IPS-NIHi7 (cell line): ENCODE measurements at regions not wholly inside any gene's neighbourhood (a gene's known extent, or its start where the extent isn't known, plus 50 kb on each side); places are given as distances from the start of the nearest gene placed in this dataset.

Experiments
- DNase-seq: peaks from one replicate; pipeline ENCODE4 v3.0.0; 2012; ENCODE audit warnings: mixed read lengths; ENCODE audit errors: extremely low spot score

GRCh38 chr10:60664859-60665258, 113.4 kb upstream of the CDK1 start:
- no peak for DNase-seq

GRCh38 chr10:60663850-60664249, 114.4 kb upstream of the CDK1 start:
- DNase-seq: no peak

- DNase-seq: no peak
These were observed 115.2 kb upstream of the CDK1 start for GRCh38 chr10:60662917-60663614.

- DNase-seq: no peak
These were observed 116.6 kb upstream of the CDK1 start for GRCh38 chr10:60661637-60662036.

- DNase-seq: no peak
These were observed 117.7 kb upstream of the CDK1 start for GRCh38 chr10:60660625-60661024.

GRCh38 chr10:60654813-60655464, 123.3 kb upstream of the CDK1 start:
- no peak for DNase-seq

GRCh38 chr10:60652628-60653027, 125.7 kb upstream of the CDK1 start:
- DNase-seq: no peak

GRCh38 chr10:60650378-60650800, 127.9 kb upstream of the CDK1 start:
- no peak for DNase-seq

GRCh38 chr10:60649485-60650377, 128.5 kb upstream of the CDK1 start:
- DNase-seq: no peak

- DNase-seq: no peak
These were observed 129.5 kb upstream of the CDK1 start for GRCh38 chr10:60648761-60649160.

- DNase-seq: no peak
These were observed 131.1 kb upstream of the CDK1 start for GRCh38 chr10:60646966-60647796.

GRCh38 chr10:60645980-60646379, 132.3 kb upstream of the CDK1 start:
- no peak for DNase-seq

- DNase-seq: no peak
These were observed 133.7 kb upstream of the CDK1 start for GRCh38 chr10:60644436-60645130.

- no peak for DNase-seq
These were observed 134.4 kb upstream of the CDK1 start for GRCh38 chr10:60643874-60644273.

- DNase-seq: no peak
These were observed 148.9 kb upstream of the CDK1 start for GRCh38 chr10:60629332-60629731.

GRCh38 chr10:60627778-60628748, 150.2 kb upstream of the CDK1 start:
- DNase-seq: no peak

- DNase-seq: no peak
These were observed 152.2 kb upstream of the CDK1 start for GRCh38 chr10:60626037-60626436.

- no peak for DNase-seq
These were observed 154.7 kb upstream of the CDK1 start for GRCh38 chr10:60623627-60624026.

- DNase-seq: no peak
These were observed 157.3 kb upstream of the CDK1 start for GRCh38 chr10:60621018-60621417.

GRCh38 chr10:60618861-60619260, 159.4 kb upstream of the CDK1 start:
- no peak for DNase-seq
